H1 (cell line): ENCODE measurements at regions not wholly inside any gene's neighbourhood (a gene's known extent, or its start where the extent isn't known, plus 50 kb on each side); places are given as distances from the start of the nearest gene placed in this dataset.

Experiments used
- CTCF ChIA-PET: fragments of 300-600 bp; sonication (Branson Sonifier 250); formaldehyde crosslinking; loops from one replicate; lab custom pipeline; 2021; ENCODE audit not compliant: partially characterized antibody; lab: Charles Lee
- POLR2A ChIA-PET: fragments of 300-600 bp; sonication (Branson Sonifier 250); formaldehyde crosslinking; loops from one replicate; lab custom pipeline; 2021; ENCODE audit warnings: inconsistent platforms; ENCODE audit not compliant: partially characterized antibody; lab: Charles Lee
- DNase-seq, 2 experiments: peaks; one replicate each; pipeline versions ENCODE4 v3.0.0 to v3.0.0-alpha.2; 2010 to 2022; ENCODE audit warnings: low spot score in 2 of 2, low read depth in 1 of 2, mixed read lengths in 1 of 2
- FAIRE-seq: peaks from 2 replicates; lab custom pipeline; 2011; peaks lifted over from hg19 to GRCh38; lab: Jason Lieb, UNC
- H2AFZ ChIP-seq: 2 replicates; pipeline ENCODE4 v1.8.1; 2012; ENCODE audit warnings: low read length, inconsistent platforms
- H2AK5ac ChIP-seq: 2 replicates; pipeline ENCODE4 v1.6.1; 2013; ENCODE audit warnings: low read depth, low read length
- H2BK120ac ChIP-seq: replicated peaks from 2 replicates; pipeline ENCODE3; 2013; ENCODE audit warnings: low read depth, low read length, inconsistent platforms
- H2BK12ac ChIP-seq: 2 replicates; pipeline ENCODE4 v1.6.1; 2013; ENCODE audit warnings: low read depth, low read length
- H2BK15ac ChIP-seq: 2 replicates; pipeline ENCODE4 v1.6.1; 2013; ENCODE audit warnings: low read length
- H2BK20ac ChIP-seq: 2 replicates; pipeline ENCODE4 v1.6.1; 2013; ENCODE audit warnings: low read length
- H2BK5ac ChIP-seq: 2 replicates; pipeline ENCODE4 v1.6.1; 2013; ENCODE audit warnings: low read depth, low read length
- H3K14ac ChIP-seq: 2 replicates; pipeline ENCODE4 v1.6.1; 2013; ENCODE audit warnings: inconsistent platforms; ENCODE audit not compliant: insufficient read length
- H3K18ac ChIP-seq: 2 replicates; pipeline ENCODE4 v1.6.1; 2013; ENCODE audit warnings: low read length; ENCODE audit errors: extremely low read depth
- H3K23ac ChIP-seq: 2 replicates; pipeline ENCODE4 v1.6.1; 2013; ENCODE audit warnings: inconsistent platforms; ENCODE audit not compliant: insufficient read length
- H3K23me2 ChIP-seq: 2 replicates; pipeline ENCODE4 v1.6.1; 2013; ENCODE audit warnings: low read depth, low read length
- H3K27ac ChIP-seq: 2 replicates; pipeline ENCODE4 v1.6.1; 2011; ENCODE audit warnings: low read depth, low read length, inconsistent platforms
- H3K27me3 ChIP-seq, 4 experiments: replicated peaks in 1 of 4; 1 replicate in 1 of 4; 2 replicates in 3 of 4; pipeline versions ENCODE4 v1.6.1 to v1.8.1; 2011 to 2013; ENCODE audit warnings: low read length in 3 of 4, mild to moderate bottlenecking in 3 of 4, inconsistent platforms in 2 of 4, mixed read lengths in 2 of 4, moderate library complexity in 1 of 4; ENCODE audit not compliant: control insufficient read depth in 3 of 4, insufficient read depth in 3 of 4; ENCODE audit errors: extremely low read depth in 1 of 4
- H3K36me3 ChIP-seq, 4 experiments: 2 replicates each; pipeline versions ENCODE4 v1.6.1 to v1.8.1; 2011 to 2013; ENCODE audit warnings: mild to moderate bottlenecking in 4 of 4, low read length in 3 of 4, moderate library complexity in 2 of 4, control low read depth in 1 of 4, inconsistent platforms in 1 of 4; ENCODE audit not compliant: insufficient read depth in 4 of 4, control insufficient read depth in 2 of 4
- H3K4ac ChIP-seq: replicated peaks from 2 replicates; pipeline ENCODE3; 2013; ENCODE audit warnings: low read length, low read depth, mixed read lengths, inconsistent platforms; ENCODE audit not compliant: insufficient read length
- H3K4me1 ChIP-seq, 4 experiments: replicated peaks in 1 of 4; 1 replicate in 1 of 4; 2 replicates in 3 of 4; pipeline versions ENCODE4 v1.6.1 to v1.8.1; 2011 to 2013; ENCODE audit warnings: low read length in 3 of 4, inconsistent platforms in 2 of 4, mixed read lengths in 1 of 4; ENCODE audit not compliant: insufficient read depth in 4 of 4, control insufficient read depth in 3 of 4
- H3K4me2 ChIP-seq, 2 experiments: 2 replicates each; pipeline versions ENCODE4 v1.6.1 to v1.8.1; 2011 to 2013; ENCODE audit warnings: low read depth in 2 of 2, low read length in 2 of 2, control low read depth in 1 of 2, inconsistent platforms in 1 of 2, mild to moderate bottlenecking in 1 of 2; ENCODE audit not compliant: insufficient read depth in 1 of 2
- H3K4me3 ChIP-seq, 4 experiments: fragments of 200-600, 300-600 bp in 1 of 4; sonication (generic), shearing (Covaris generic), sonication (Bioruptor Twin) in 1 of 4; 2 replicates each; pipeline versions ENCODE4 v1.5.1 to v1.8.1; 2011 to 2016; ENCODE audit warnings: low read length in 4 of 4, low read depth in 3 of 4, control low read depth in 2 of 4, inconsistent platforms in 2 of 4, mild to moderate bottlenecking in 2 of 4, mixed read lengths in 1 of 4, moderate library complexity in 1 of 4; ENCODE audit not compliant: insufficient read depth in 2 of 4; ENCODE audit errors: extremely low read depth in 1 of 4
- H3K56ac ChIP-seq: replicated peaks from 2 replicates; pipeline ENCODE3; 2013; ENCODE audit warnings: low read depth, mild to moderate bottlenecking, mixed read lengths, low read length, inconsistent platforms; ENCODE audit not compliant: insufficient read length
- H3K79me1 ChIP-seq: 2 replicates; pipeline ENCODE4 v1.6.1; 2013; ENCODE audit warnings: low read depth, low read length, control low read depth
- H3K79me2 ChIP-seq, 2 experiments: 2 replicates each; pipeline versions ENCODE4 v1.6.1 to v1.8.1; 2012 to 2013; ENCODE audit warnings: low read length in 2 of 2, mild to moderate bottlenecking in 2 of 2, inconsistent platforms in 1 of 2; ENCODE audit not compliant: insufficient read depth in 2 of 2, control insufficient read depth in 1 of 2
- H3K9ac ChIP-seq, 4 experiments: replicated peaks in 1 of 4; 1 replicate in 1 of 4; 2 replicates in 3 of 4; pipeline versions ENCODE4 v1.6.1 to v1.8.1; 2011 to 2013; ENCODE audit warnings: low read depth in 3 of 4, low read length in 3 of 4, control low read depth in 2 of 4, mild to moderate bottlenecking in 2 of 4, moderate library complexity in 2 of 4, inconsistent platforms in 1 of 4; ENCODE audit errors: extremely low read depth in 1 of 4
- H3K9me3 ChIP-seq, 2 experiments: 2 replicates each; pipeline versions ENCODE4 v1.6.1 to v1.8.1; 2012 to 2013; ENCODE audit warnings: mild to moderate bottlenecking in 2 of 2, moderate library complexity in 2 of 2, control low read depth in 1 of 2, inconsistent platforms in 1 of 2, low read depth in 1 of 2, low read length in 1 of 2, mixed read lengths in 1 of 2; ENCODE audit not compliant: insufficient read depth in 2 of 2
- H4K20me1 ChIP-seq, 2 experiments: replicated peaks in 1 of 2; 2 replicates each; pipeline versions ENCODE3 to v1.8.1; 2011 to 2013; ENCODE audit warnings: inconsistent platforms in 2 of 2, low read length in 2 of 2, mild to moderate bottlenecking in 1 of 2; ENCODE audit not compliant: insufficient read depth in 2 of 2, control insufficient read depth in 1 of 2
- H4K5ac ChIP-seq: 2 replicates; pipeline ENCODE4 v1.6.1; 2013; ENCODE audit warnings: low read length, low read depth, mixed read lengths, inconsistent platforms; ENCODE audit not compliant: insufficient read length
- H4K8ac ChIP-seq: 2 replicates; pipeline ENCODE4 v1.8.0; 2013; ENCODE audit warnings: mild to moderate bottlenecking, moderate library complexity, low read length, inconsistent platforms; ENCODE audit not compliant: insufficient read depth; ENCODE audit errors: extremely low read depth
- H4K91ac ChIP-seq: replicated peaks from 2 replicates; pipeline ENCODE3; 2013; ENCODE audit warnings: low read length, mixed read lengths, inconsistent platforms; ENCODE audit not compliant: insufficient read length
- ATF2 ChIP-seq: IDR thresholded peaks from 2 replicates; pipeline ENCODE4 v1.6.1; 2012; ENCODE audit warnings: low read length, inconsistent platforms
- GTF2F1 ChIP-seq: IDR thresholded peaks from 2 replicates; pipeline ENCODE4 v1.6.1; 2012; ENCODE audit warnings: low read depth, low read length, improper control_type of control experiment, borderline replicate concordance
- HDAC6 ChIP-seq: IDR thresholded peaks from one replicate; pipeline ENCODE4 v1.7.1; 2012; ENCODE audit warnings: low read depth, mild to moderate bottlenecking, inconsistent platforms, low read length, moderate library complexity
- KDM5A ChIP-seq: fragments of 200-600 bp; IDR thresholded peaks from 2 replicates; pipeline ENCODE4 v1.7.1; 2012; ENCODE audit warnings: mild to moderate bottlenecking, low read length, inconsistent platforms, mixed read lengths
- NRF1 ChIP-seq: IDR thresholded peaks from 2 replicates; pipeline ENCODE4 v1.6.1; 2011; ENCODE audit warnings: mild to moderate bottlenecking, low read depth, low read length, improper control_type of control experiment
- PHF8 ChIP-seq: fragments of 200-600 bp; sonication (generic); conservative IDR thresholded peaks from 2 replicates; pipeline ENCODE4 v1.7.1; 2012; ENCODE audit warnings: low read depth, mild to moderate bottlenecking, inconsistent platforms, low read length, moderate library complexity
- POLR2AphosphoS5 ChIP-seq: IDR thresholded peaks from 2 replicates; pipeline ENCODE4 v1.6.1; 2011; ENCODE audit warnings: low read depth, low read length
- RNF2 ChIP-seq: fragments of 200-900, 300-1000 bp; sonication (generic); IDR thresholded peaks from 2 replicates; pipeline ENCODE4 v1.7.1; 2016; ENCODE audit warnings: borderline replicate concordance, low read depth, mild to moderate bottlenecking, antibody characterized with exemption, low read length; ENCODE audit not compliant: poor library complexity, severe bottlenecking; ENCODE audit errors: missing control alignments
- SP2 ChIP-seq: IDR thresholded peaks from 2 replicates; pipeline ENCODE4 v1.6.1; 2012; ENCODE audit warnings: mild to moderate bottlenecking, low read length, inconsistent platforms
- USF2 ChIP-seq: IDR thresholded peaks from 2 replicates; pipeline ENCODE4 v1.6.1; 2011; ENCODE audit warnings: low read length, improper control_type of control experiment
- YY1 ChIP-seq: IDR thresholded peaks from 2 replicates; pipeline ENCODE4 v1.6.1; 2011; ENCODE audit warnings: low read depth, mild to moderate bottlenecking, low read length
- WGBS, 2 experiments: shearing (Covaris generic) in 1 of 2; methylation state at CpG; one replicate each; pipeline versions ENCODE4 v1.1.6 to v1.1.7; 2013 to 2015; ENCODE audit warnings: low lambda C conversion rate in 2 of 2, mixed read lengths in 2 of 2, inconsistent platforms in 1 of 2, low coverage in 1 of 2, missing lambda C conversion rate in 1 of 2; ENCODE audit not compliant: insufficient replicate concordance in 2 of 2, insufficient coverage in 1 of 2, insufficient read length in 1 of 2; ENCODE audit errors: extremely low coverage in 1 of 2, missing lambda C conversion rate in 1 of 2; 5-methylcytosine and 5-hydroxymethylcytosine counted together

DNA sequence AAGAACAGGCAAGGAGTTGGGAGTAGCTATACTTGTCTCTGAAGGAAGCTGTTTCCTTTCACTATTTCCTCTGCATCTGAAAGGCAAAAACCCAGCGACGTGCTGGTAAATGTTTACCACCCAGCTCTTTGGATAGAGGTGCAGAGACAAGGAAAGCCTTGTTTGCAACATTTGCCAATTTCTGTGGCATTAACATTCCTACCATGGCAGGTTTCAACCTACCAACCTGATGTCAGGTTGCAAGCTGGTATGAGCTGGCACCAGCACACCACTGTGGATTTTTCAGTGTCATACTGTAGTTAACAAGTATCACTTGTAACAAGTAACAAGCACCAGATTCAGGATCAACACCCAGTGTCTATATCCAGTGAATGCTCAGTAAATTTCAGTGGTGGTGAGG is 294.8 kb upstream of the TMPO start:
- POLR2A ChIA-PET = interaction anchor here (0.6 kb wide), 1 partner anchor 1652 kb away, joined by 4 read pairs; no protein-coding TSS in a partner anchor
- Histone ChIP-seq H3K27me3 (no peaks in the 10 kb centered on the region; a peak in 1 of 7 replicates), H4K91ac (peak overlapping the region; percentile 18), H2BK120ac (peak overlapping the region; percentile 35), H3K23ac (no peak overlapping the region), H3K36me3 (no peaks in the 10 kb centered on the region), H4K20me1 (no peaks in the 10 kb centered on the region), H2BK12ac (no peak overlapping the region; the same call in 1 of the 2 replicates), H2AFZ (peak overlapping the region; percentile 4; the same call in 1 of the 2 replicates), H3K79me1 (no peaks in the 10 kb centered on the region), H2BK20ac (no peak overlapping the region; the same call in 1 of the 2 replicates), H3K79me2 (no peaks in the 10 kb centered on the region), H3K9me3 (no peaks in the 10 kb centered on the region), H3K56ac (no peak overlapping the region), H3K4me2 (0 out of 4 replicates have a peak overlapping the region, but pooled peaks of 1 of the 2 experiments have one; percentile 46), H3K14ac (no peak overlapping the region), H3K4me3 (no peak overlapping the region), H2BK15ac (no peak overlapping the region), H3K23me2 (no peaks in the 10 kb centered on the region), H2BK5ac (no peak overlapping the region), H2AK5ac (no peak overlapping the region), H3K4ac (peak overlapping the region; percentile 41), H4K5ac (no peak overlapping the region), H4K8ac (no peak overlapping the region), H3K18ac (no peak overlapping the region), H3K9ac (no peak overlapping the region), H3K4me1 (peaks cover 3 to 11% (median 6%) of the 10 kb centered on the region in 4 experiments; a peak in 4 of 7 replicates), H3K27ac (no peak overlapping the region)
- FAIRE-seq (no peak), DNase-seq (no peak)
- 63% methylated on average over 2 of the region's 2 CpGs; no CpG with 5 or more reads in 1 of the 2 experiments for WGBS, 2 experiments
- CTCF ChIA-PET = interaction anchor here (1.0 kb wide), 1 partner anchor 29 kb away, joined by 3 read pairs; no protein-coding TSS in a partner anchor
- TF ChIP-seq SP2 = no peak
- no peak for TF ChIP-seq PHF8
- TF ChIP-seq RNF2 = no peak
- no peak for TF ChIP-seq GTF2F1
- TF ChIP-seq USF2 = no peak
- no peak for TF ChIP-seq HDAC6
- TF ChIP-seq POLR2AphosphoS5 = no peak
- TF ChIP-seq ATF2 = no peak
- TF ChIP-seq NRF1 = no peak
- no peak for TF ChIP-seq KDM5A
- no peak for TF ChIP-seq YY1
